DOHH2 (cell line): ENCODE measurements at regions not wholly inside any gene's neighbourhood (a gene's known extent, or its start where the extent isn't known, plus 50 kb on each side); places are given as distances from the start of the nearest gene placed in this dataset.
A peak's percentile ranks its signal among the peaks of the same experiment; 100 is the strongest.

ENCODE experiments used
- H3F3A ChIP-seq: fragments of 200-600 bp; sonication (generic), shearing (Covaris generic); 2 replicates; pipeline ENCODE4 v1.6.0; 2016; ENCODE audit warnings: antibody characterized with exemption, mild to moderate bottlenecking; ENCODE audit not compliant: control insufficient read depth, insufficient read depth
- H3K27ac ChIP-seq: fragments of 200-600 bp; sonication (generic); 2 replicates; pipeline ENCODE4 v1.5.1; 2014; ENCODE audit warnings: low read depth, mild to moderate bottlenecking, low read length, moderate library complexity
- H3K27me3 ChIP-seq: fragments of 200-600 bp; sonication (generic); 2 replicates; pipeline ENCODE4 v1.6.1; 2014; ENCODE audit warnings: mild to moderate bottlenecking, low read length, mixed read lengths; ENCODE audit not compliant: control insufficient read depth
- H3K36me3 ChIP-seq: fragments of 200-600 bp; sonication (generic); 2 replicates; pipeline ENCODE4 v1.6.1; 2014; ENCODE audit warnings: mild to moderate bottlenecking, low read length, moderate library complexity, mixed read lengths; ENCODE audit not compliant: control insufficient read depth
- H3K4me1 ChIP-seq: fragments of 200-600 bp; sonication (generic); 2 replicates; pipeline ENCODE4 v1.6.1; 2014; ENCODE audit warnings: mild to moderate bottlenecking, low read length, mixed read lengths; ENCODE audit not compliant: control insufficient read depth
- H3K4me2 ChIP-seq: fragments of 200-600 bp; sonication (generic); 2 replicates; pipeline ENCODE4 v1.6.0; 2014; ENCODE audit warnings: mild to moderate bottlenecking, low read length, moderate library complexity
- H3K4me3 ChIP-seq: fragments of 200-600 bp; sonication (generic); 2 replicates; pipeline ENCODE4 v1.5.1; 2014; ENCODE audit warnings: mild to moderate bottlenecking, low read length, mixed read lengths
- H3K79me2 ChIP-seq: fragments of 200-600 bp; sonication (generic); 2 replicates; pipeline ENCODE4 v1.6.1; 2014; ENCODE audit warnings: mild to moderate bottlenecking, low read length, mixed read lengths; ENCODE audit not compliant: control insufficient read depth
- H3K9me2 ChIP-seq: fragments of 200-600 bp; sonication (generic); replicated peaks from 2 replicates; pipeline ENCODE4 v1.6.1; 2014; ENCODE audit warnings: mild to moderate bottlenecking, low read length, mixed read lengths; ENCODE audit not compliant: control insufficient read depth
- H3K9me3 ChIP-seq: fragments of 200-600 bp; sonication (generic); 2 replicates; pipeline ENCODE4 v1.6.1; 2014; ENCODE audit warnings: antibody characterized with exemption, low read length, mixed read lengths; ENCODE audit not compliant: control insufficient read depth, insufficient read depth
- H4K20me1 ChIP-seq: fragments of 200-600 bp; sonication (generic); 2 replicates; pipeline ENCODE4 v1.6.0; 2014; ENCODE audit warnings: low read depth, mild to moderate bottlenecking, antibody characterized with exemption, low read length, moderate library complexity; ENCODE audit not compliant: control insufficient read depth, insufficient read depth
- CTCF ChIP-seq: fragments of 200-600 bp; sonication (generic); IDR thresholded peaks from one replicate; pipeline ENCODE4 v1.5.1; 2014; ENCODE audit warnings: antibody characterized with exemption, mild to moderate bottlenecking, low read depth, low read length; ENCODE audit not compliant: poor library complexity, severe bottlenecking
- EZH2phosphoT487 ChIP-seq: fragments of 200-600 bp; sonication (generic); IDR thresholded peaks from 2 replicates; pipeline ENCODE4 v1.6.1; 2017; ENCODE audit warnings: borderline replicate concordance, mild to moderate bottlenecking, antibody characterized with exemption, low read length, moderate library complexity, mixed read lengths

- no peak for TF ChIP-seq CTCF
- no peak for TF ChIP-seq EZH2phosphoT487
- Histone ChIP-seq H4K20me1 (no peaks in the 10 kb centered on the region), H3F3A (0 out of 2 replicates have a peak, but pooled peaks cover 4% of the 10 kb centered on the region), H3K4me1 (peaks cover 34% of the 10 kb centered on the region), H3K36me3 (no peaks in the 10 kb centered on the region), H3K27me3 (no peaks in the 10 kb centered on the region), H3K4me3 (no peak overlapping the region; the same call in 1 of the 2 replicates), H3K79me2 (no peaks in the 10 kb centered on the region), H3K27ac (no peak overlapping the region), H3K9me3 (no peaks in the 10 kb centered on the region), H3K9me2 (no peaks in the 10 kb centered on the region), H3K4me2 (peak overlapping the region; percentile 2)
Observed at GRCh38 chr13:50476577-50477285, 366.8 kb downstream of the DLEU7 start.

GRCh38 chr13:50481936-50482335 lies 361.6 kb downstream of the DLEU7 start:
- no peaks in the 10 kb centered on the region for H3F3A ChIP-seq
- TF ChIP-seq CTCF (no peak), EZH2phosphoT487 (no peak)
- no peaks in the 10 kb centered on the region for H3K36me3 ChIP-seq
- H3K4me2 ChIP-seq = no peak overlapping the region
- H4K20me1 ChIP-seq = no peaks in the 10 kb centered on the region
- no peaks in the 10 kb centered on the region for H3K79me2 ChIP-seq
- H3K27me3 ChIP-seq = no peaks in the 10 kb centered on the region
- no peaks in the 10 kb centered on the region for H3K9me3 ChIP-seq
- no peak overlapping the region for H3K27ac ChIP-seq
- H3K4me1 ChIP-seq = peaks cover 19% of the 10 kb centered on the region
- no peaks in the 10 kb centered on the region for H3K9me2 ChIP-seq
- no peak overlapping the region for H3K4me3 ChIP-seq

GRCh38 chr13:50483416-50483815 lies 360.1 kb downstream of the DLEU7 start:
- H4K20me1 ChIP-seq = no peaks in the 10 kb centered on the region
- no peaks in the 10 kb centered on the region for H3K9me2 ChIP-seq
- H3K9me3 ChIP-seq = no peaks in the 10 kb centered on the region
- H3F3A ChIP-seq = no peaks in the 10 kb centered on the region
- no peaks in the 10 kb centered on the region for H3K79me2 ChIP-seq
- H3K4me1 ChIP-seq = peaks cover 6% of the 10 kb centered on the region
- no peak overlapping the region for H3K4me3 ChIP-seq
- no peaks in the 10 kb centered on the region for H3K36me3 ChIP-seq
- no peaks in the 10 kb centered on the region for H3K27me3 ChIP-seq
- no peak overlapping the region for H3K27ac ChIP-seq
- no peak overlapping the region for H3K4me2 ChIP-seq
- TF ChIP-seq CTCF (no peak), EZH2phosphoT487 (no peak)
